SK-N-SH treated with all-trans-retinoic acid at 6 μM for 48 hours (cell line): ENCODE measurements at regions not wholly inside any gene's neighbourhood (a gene's known extent, or its start where the extent isn't known, plus 50 kb on each side); places are given as distances from the start of the nearest gene placed in this dataset.

Source experiments
- ATAC-seq: fragments of 200-7000 bp; cut with Tn5 transposase; 3 replicates; pipeline ENCODE4 v1.9.1; 2020; ENCODE audit warnings: mild to moderate bottlenecking, moderate library complexity
- ARNTL ChIP-seq: fragments of 450-650 bp; formaldehyde crosslinking; IDR thresholded peaks from 2 replicates; pipeline ENCODE4 v1.5.0; 2020; ENCODE audit warnings: low read depth, mild to moderate bottlenecking, moderate library complexity, borderline replicate concordance
- BACH2 ChIP-seq: fragments of 250-450 bp; sonication (Bioruptor Pico); IDR thresholded peaks from 2 replicates; pipeline ENCODE4 v1.9.0; 2021; ENCODE audit warnings: mild to moderate bottlenecking, borderline replicate concordance
- CREB5 ChIP-seq: fragments of 250-450 bp; sonication (Bioruptor Pico); IDR thresholded peaks from 2 replicates; pipeline ENCODE4 v1.5.1; 2020; ENCODE audit warnings: low read depth, mild to moderate bottlenecking, moderate library complexity
- CSRNP3 ChIP-seq: fragments of 250-450 bp; sonication (Bioruptor Pico); IDR thresholded peaks from 2 replicates; pipeline ENCODE4 v1.5.1; 2021; ENCODE audit warnings: mild to moderate bottlenecking, moderate library complexity
- ESRRG ChIP-seq: fragments of 250-450 bp; sonication (Bioruptor Pico); IDR thresholded peaks from 2 replicates; pipeline ENCODE4 v1.6.1; 2021; ENCODE audit warnings: mild to moderate bottlenecking
- ISL1 ChIP-seq: fragments of 250-450 bp; sonication (Bioruptor Pico); IDR thresholded peaks from 2 replicates; pipeline ENCODE4 v2.1.2; 2022; ENCODE audit warnings: mild to moderate bottlenecking, moderate library complexity
- OSR1 ChIP-seq: fragments of 250-450 bp; sonication (Bioruptor Pico); IDR thresholded peaks from 2 replicates; pipeline ENCODE4 v1.8.0; 2022; ENCODE audit warnings: moderate library complexity, mild to moderate bottlenecking, inconsistent platforms
- POU6F1 ChIP-seq: fragments of 250-450 bp; sonication (Bioruptor Pico); IDR thresholded peaks from 2 replicates; pipeline ENCODE4 v1.8.0; 2021; ENCODE audit warnings: low read depth, mild to moderate bottlenecking, moderate library complexity, borderline replicate concordance
- PPARA ChIP-seq: fragments of 250-450 bp; sonication (Bioruptor Pico); IDR thresholded peaks from 2 replicates; pipeline ENCODE4 v1.5.0; 2020; ENCODE audit warnings: mild to moderate bottlenecking, borderline replicate concordance
- RARB ChIP-seq: fragments of 250-450 bp; sonication (Bioruptor Pico); IDR thresholded peaks from 2 replicates; pipeline ENCODE4 v1.8.0; 2021; ENCODE audit warnings: mild to moderate bottlenecking, moderate library complexity
- SNAI2 ChIP-seq: fragments of 250-450 bp; sonication (Bioruptor Pico); IDR thresholded peaks from 2 replicates; pipeline ENCODE4 v1.5.0; 2020; ENCODE audit warnings: mild to moderate bottlenecking, moderate library complexity
- TCF4 ChIP-seq: fragments of 250-450 bp; sonication (Bioruptor Pico); IDR thresholded peaks from 2 replicates; pipeline ENCODE4 v1.8.0; 2021; ENCODE audit warnings: mild to moderate bottlenecking, moderate library complexity, borderline replicate concordance
- TOX ChIP-seq: fragments of 250-450 bp; sonication (Bioruptor Pico); IDR thresholded peaks from 2 replicates; pipeline ENCODE4 v1.8.0; 2021; ENCODE audit warnings: mild to moderate bottlenecking, moderate library complexity, borderline replicate concordance
- TSHZ2 ChIP-seq: fragments of 250-450 bp; sonication (Bioruptor Pico); IDR thresholded peaks from 2 replicates; pipeline ENCODE4 v1.5.0; 2020; ENCODE audit warnings: mild to moderate bottlenecking, moderate library complexity
- ZC3H10 ChIP-seq: fragments of 250-450 bp; sonication (Bioruptor Pico); IDR thresholded peaks from 2 replicates; pipeline ENCODE4 v1.5.1; 2021; ENCODE audit warnings: mild to moderate bottlenecking, moderate library complexity
- ZFP30 ChIP-seq: fragments of 450-650 bp; formaldehyde crosslinking; IDR thresholded peaks from 2 replicates; pipeline ENCODE4 v1.5.0; 2022; ENCODE audit warnings: mild to moderate bottlenecking, moderate library complexity
- ZNF565 ChIP-seq: fragments of 450-650 bp; formaldehyde crosslinking; conservative IDR thresholded peaks from 2 replicates; pipeline ENCODE4 v1.5.0; 2020; ENCODE audit warnings: low read depth, mild to moderate bottlenecking, moderate library complexity
- ZNF70 ChIP-seq: fragments of 450-650 bp; formaldehyde crosslinking; IDR thresholded peaks from 2 replicates; pipeline ENCODE4 v1.5.0; 2020; ENCODE audit warnings: mild to moderate bottlenecking, moderate library complexity
- ZNF8 ChIP-seq: fragments of 450-650 bp; formaldehyde crosslinking; IDR thresholded peaks from 2 replicates; pipeline ENCODE4 v1.5.0; 2020; ENCODE audit warnings: mild to moderate bottlenecking, moderate library complexity

- TF ChIP-seq CSRNP3 (CRISPR knock-in tag), result no peak
Observed at GRCh38 chr14:56956182-56956581, 145.9 kb upstream of the OTX2 start (continued).

- no peak for ATAC-seq
- TF ChIP-seq TOX (no peak), ISL1 (CRISPR knock-in tag) (no peak)
Observed at GRCh38 chr14:56955745-56956144, 145.5 kb upstream of the OTX2 start.

GRCh38 chr14:56953884-56954283 lies 143.6 kb upstream of the OTX2 start:
- no peak for ATAC-seq
- TF ChIP-seq ARNTL (CRISPR knock-in tag) (no peak), SNAI2 (CRISPR knock-in tag) (no peak), POU6F1 (no peak), RARB (CRISPR knock-in tag) (no peak), ZNF8 (no peak), ZNF70 (CRISPR knock-in tag) (no peak)
- TF ChIP-seq, all 23 proteins: peak for 0

- no peak for ATAC-seq
- no peak for TF ChIP-seq ZNF565
- no peak for TF ChIP-seq ZFP30 (CRISPR knock-in tag)
- TF ChIP-seq TOX, result no peak
- TF ChIP-seq ZC3H10 (CRISPR knock-in tag), result no peak
- TF ChIP-seq ISL1 (CRISPR knock-in tag), result no peak
- no peak for TF ChIP-seq ZNF70 (CRISPR knock-in tag)
- TF ChIP-seq PPARA (CRISPR knock-in tag), result no peak
- no peak for TF ChIP-seq ARNTL (CRISPR knock-in tag)
- TF ChIP-seq BACH2 (CRISPR knock-in tag), result no peak
- TF ChIP-seq RARB (CRISPR knock-in tag), result no peak
- TF ChIP-seq TSHZ2 (CRISPR knock-in tag), result no peak
Observed at GRCh38 chr14:56952766-56953473, 142.6 kb upstream of the OTX2 start.

- ATAC-seq, result no peak
- TF ChIP-seq ESRRG (CRISPR knock-in tag), result no peak
- no peak for TF ChIP-seq ARNTL (CRISPR knock-in tag)
- no peak for TF ChIP-seq SNAI2 (CRISPR knock-in tag)
- no peak for TF ChIP-seq TOX
- TF ChIP-seq CREB5, result no peak
- TF ChIP-seq PPARA (CRISPR knock-in tag), result no peak
- TF ChIP-seq OSR1 (CRISPR knock-in tag), result no peak
- no peak for TF ChIP-seq ISL1 (CRISPR knock-in tag)
- TF ChIP-seq ZNF70 (CRISPR knock-in tag), result no peak
- no peak for TF ChIP-seq BACH2 (CRISPR knock-in tag)
- no peak for TF ChIP-seq TSHZ2 (CRISPR knock-in tag)
- no peak for TF ChIP-seq TCF4 (CRISPR knock-in tag)
Observed at GRCh38 chr14:56949828-56950227, 139.5 kb upstream of the OTX2 start.
